ENCODE measurements at regions not wholly inside any gene's neighbourhood (a gene's known extent, or its start where the extent isn't known, plus 50 kb on each side); places are given as distances from the start of the nearest gene placed in this dataset.

- TF ChIP-seq CTCF (IDR thresholded peaks at IDR 0.05) (no peak), EP300 (IDR thresholded peaks at IDR 0.05) (no peak), POLR2AphosphoS5 (IDR thresholded peaks at IDR 0.05) (no peak)
These were observed 96.6 kb downstream of the ADRB2 start for GRCh38 chr5:148923023-148923422.

Measured in esophagus muscularis mucosa (tissue), 4 donors.